OCI-LY1 (cell line): ENCODE measurements at regions not wholly inside any gene's neighbourhood (a gene's known extent, or its start where the extent isn't known, plus 50 kb on each side); places are given as distances from the start of the nearest gene placed in this dataset.

Experiments
- CTCF ChIP-seq: fragments of 200-600 bp; sonication (generic), shearing (Covaris generic); IDR thresholded peaks from 2 replicates; pipeline ENCODE4 v1.5.1; 2017; ENCODE audit warnings: mild to moderate bottlenecking, antibody characterized with exemption, low read length, moderate library complexity, mixed read lengths
- EZH2 ChIP-seq: fragments of 200-600 bp; sonication (generic), shearing (Covaris generic); IDR thresholded peaks from 2 replicates; pipeline ENCODE4 v1.8.0; 2017; ENCODE audit warnings: borderline replicate concordance, mixed run types, mild to moderate bottlenecking, antibody characterized with exemption, low read length, moderate library complexity, mixed read lengths

DNA sequence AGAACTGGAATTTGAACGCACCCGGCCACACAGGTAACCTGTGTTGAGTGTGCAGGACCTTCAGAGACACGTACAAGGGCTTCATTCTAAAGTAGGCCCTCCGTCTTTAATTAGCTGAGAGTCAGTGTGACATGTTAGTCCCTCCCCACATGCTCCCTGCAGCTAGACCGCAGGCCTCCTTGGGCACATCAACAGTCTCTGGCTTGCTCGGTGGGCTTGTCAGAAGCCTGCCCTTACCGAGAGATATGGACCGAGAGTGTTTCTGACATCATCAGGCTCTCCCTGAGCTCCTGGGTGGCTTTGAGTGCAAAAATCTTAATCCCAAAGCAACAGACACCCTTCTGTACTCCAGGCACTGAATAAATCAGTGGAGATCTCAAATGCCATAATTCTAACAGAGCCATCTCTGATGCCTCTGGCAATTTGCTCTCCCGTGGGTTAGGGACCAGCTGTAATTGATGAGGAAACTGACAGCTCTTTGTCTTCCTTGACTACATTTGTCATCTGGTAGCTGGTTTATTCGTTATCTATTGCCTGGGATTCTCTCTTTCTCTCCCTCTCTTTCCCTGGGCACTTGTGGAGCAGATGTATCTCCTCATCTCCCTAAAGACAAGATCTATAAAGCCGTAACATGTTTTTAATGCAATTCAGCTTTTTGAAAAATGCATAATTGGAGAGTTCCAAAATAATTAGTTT is 850.6 kb downstream of the TYW1 start:
- TF ChIP-seq CTCF (no peak), EZH2 (no peak)
